MM.1S (cell line): ENCODE measurements at regions not wholly inside any gene's neighbourhood (a gene's known extent, or its start where the extent isn't known, plus 50 kb on each side); places are given as distances from the start of the nearest gene placed in this dataset.

Experiments
- EZH2 ChIP-seq: fragments of 300-600 bp; sonication (generic); optimal IDR thresholded peaks from 2 replicates; pipeline ENCODE3; 2017; ENCODE audit warnings: low read depth, mild to moderate bottlenecking, antibody characterized with exemption, low read length, mixed read lengths
- TF ChIP-seq, protein P1 (sequence below): fragments of 300-600 bp; sonication (generic); IDR thresholded peaks from 2 replicates; pipeline ENCODE4 v1.5.1; 2016; ENCODE audit warnings: antibody characterized with exemption, low read length, mixed read lengths

DNA sequence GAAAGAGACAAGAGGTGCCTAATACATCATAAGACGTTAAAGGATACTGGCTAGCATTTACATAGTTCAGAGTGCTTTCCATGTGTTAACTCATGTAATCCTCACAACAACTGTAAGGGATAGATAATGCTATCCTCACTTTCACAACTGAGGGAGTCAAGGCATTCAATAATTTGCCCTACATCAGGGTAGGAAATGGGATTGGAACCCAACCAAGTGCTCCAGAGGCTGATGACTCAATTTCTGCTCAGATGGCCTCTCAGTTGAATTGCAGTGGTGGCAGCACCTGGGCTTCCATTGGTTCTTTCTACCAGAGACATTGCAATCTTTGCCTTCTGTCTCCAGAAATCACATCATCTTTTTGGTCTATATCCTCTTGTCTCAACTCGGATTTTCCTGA lies 232.9 kb downstream of the ETS1 start:
- TF ChIP-seq, protein P1, sequence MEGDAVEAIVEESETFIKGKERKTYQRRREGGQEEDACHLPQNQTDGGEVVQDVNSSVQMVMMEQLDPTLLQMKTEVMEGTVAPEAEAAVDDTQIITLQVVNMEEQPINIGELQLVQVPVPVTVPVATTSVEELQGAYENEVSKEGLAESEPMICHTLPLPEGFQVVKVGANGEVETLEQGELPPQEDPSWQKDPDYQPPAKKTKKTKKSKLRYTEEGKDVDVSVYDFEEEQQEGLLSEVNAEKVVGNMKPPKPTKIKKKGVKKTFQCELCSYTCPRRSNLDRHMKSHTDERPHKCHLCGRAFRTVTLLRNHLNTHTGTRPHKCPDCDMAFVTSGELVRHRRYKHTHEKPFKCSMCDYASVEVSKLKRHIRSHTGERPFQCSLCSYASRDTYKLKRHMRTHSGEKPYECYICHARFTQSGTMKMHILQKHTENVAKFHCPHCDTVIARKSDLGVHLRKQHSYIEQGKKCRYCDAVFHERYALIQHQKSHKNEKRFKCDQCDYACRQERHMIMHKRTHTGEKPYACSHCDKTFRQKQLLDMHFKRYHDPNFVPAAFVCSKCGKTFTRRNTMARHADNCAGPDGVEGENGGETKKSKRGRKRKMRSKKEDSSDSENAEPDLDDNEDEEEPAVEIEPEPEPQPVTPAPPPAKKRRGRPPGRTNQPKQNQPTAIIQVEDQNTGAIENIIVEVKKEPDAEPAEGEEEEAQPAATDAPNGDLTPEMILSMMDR, result no peak
- TF ChIP-seq EZH2, result no peak
